Breast epithelium (tissue), 3 donors: ENCODE measurements at regions not wholly inside any gene's neighbourhood (a gene's known extent, or its start where the extent isn't known, plus 50 kb on each side); places are given as distances from the start of the nearest gene placed in this dataset.

ENCODE experiments used
- POLR2A ChIP-seq: fragments of 450-650 bp; IDR thresholded peaks from one replicate; pipeline ENCODE4 v1.6.1; 2016; ENCODE audit warnings: antibody characterized with exemption, mild to moderate bottlenecking, moderate library complexity
- TF ChIP-seq, protein P1 (sequence below), 3 donors: fragments of 450-650 bp; IDR thresholded peaks; one replicate each; pipeline ENCODE4 v1.5.1; 2016 to 2017; ENCODE audit warnings: antibody characterized with exemption in 3 of 3, mild to moderate bottlenecking in 3 of 3, moderate library complexity in 3 of 3

DNA sequence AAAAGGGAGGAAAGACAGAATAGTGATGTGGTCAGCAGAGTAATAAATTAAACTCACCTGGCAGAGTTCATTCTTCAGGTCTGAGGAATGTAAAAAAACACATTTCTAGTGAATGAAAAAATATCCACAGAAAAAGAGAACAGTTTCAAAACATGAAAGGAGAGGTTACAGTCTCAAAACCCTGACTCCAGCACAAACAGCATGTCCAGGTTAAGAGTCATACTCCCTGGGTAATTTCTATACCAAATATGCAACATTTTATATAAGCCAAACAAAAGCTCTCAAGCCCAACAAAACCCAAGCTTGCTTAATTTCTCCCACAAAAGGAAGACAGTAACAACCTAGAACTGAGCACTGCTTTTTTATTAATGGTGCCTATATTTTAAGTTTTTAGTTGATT is 173.0 kb downstream of the NTMT2 start:
- no peak for TF ChIP-seq POLR2A
- TF ChIP-seq, protein P1, sequence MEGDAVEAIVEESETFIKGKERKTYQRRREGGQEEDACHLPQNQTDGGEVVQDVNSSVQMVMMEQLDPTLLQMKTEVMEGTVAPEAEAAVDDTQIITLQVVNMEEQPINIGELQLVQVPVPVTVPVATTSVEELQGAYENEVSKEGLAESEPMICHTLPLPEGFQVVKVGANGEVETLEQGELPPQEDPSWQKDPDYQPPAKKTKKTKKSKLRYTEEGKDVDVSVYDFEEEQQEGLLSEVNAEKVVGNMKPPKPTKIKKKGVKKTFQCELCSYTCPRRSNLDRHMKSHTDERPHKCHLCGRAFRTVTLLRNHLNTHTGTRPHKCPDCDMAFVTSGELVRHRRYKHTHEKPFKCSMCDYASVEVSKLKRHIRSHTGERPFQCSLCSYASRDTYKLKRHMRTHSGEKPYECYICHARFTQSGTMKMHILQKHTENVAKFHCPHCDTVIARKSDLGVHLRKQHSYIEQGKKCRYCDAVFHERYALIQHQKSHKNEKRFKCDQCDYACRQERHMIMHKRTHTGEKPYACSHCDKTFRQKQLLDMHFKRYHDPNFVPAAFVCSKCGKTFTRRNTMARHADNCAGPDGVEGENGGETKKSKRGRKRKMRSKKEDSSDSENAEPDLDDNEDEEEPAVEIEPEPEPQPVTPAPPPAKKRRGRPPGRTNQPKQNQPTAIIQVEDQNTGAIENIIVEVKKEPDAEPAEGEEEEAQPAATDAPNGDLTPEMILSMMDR (IDR thresholded peaks at IDR 0.05), result no peak
